Lower leg skin (tissue), 4 donors: ENCODE measurements at regions not wholly inside any gene's neighbourhood (a gene's known extent, or its start where the extent isn't known, plus 50 kb on each side); places are given as distances from the start of the nearest gene placed in this dataset.

Source experiments
- DNase-seq, 2 donors: peaks; one replicate each; pipeline ENCODE4 v3.0.0-alpha.2; 2019; ENCODE audit warnings: low spot score in 2 of 2
- H3K4me3 ChIP-seq: fragments of 200-600 bp; sonication (generic); 2 replicates; pipeline ENCODE4 v1.5.1; 2017; ENCODE audit warnings: mild to moderate bottlenecking, low read depth; ENCODE audit not compliant: poor library complexity, severe bottlenecking
- POLR2A ChIP-seq, 2 donors: fragments of 450-650 bp; IDR thresholded peaks; one replicate each; pipeline ENCODE4 v1.6.1; 2016 to 2017; ENCODE audit warnings: antibody characterized with exemption in 2 of 2, mild to moderate bottlenecking in 1 of 2, moderate library complexity in 1 of 2
- WGBS, 2 donors: methylation state at CpG; one replicate each; pipeline ENCODE4 v1.1.5; 2018; 5-methylcytosine and 5-hydroxymethylcytosine counted together
- intact Hi-C: fragments of 100-400 bp; cut with DNase I; formaldehyde crosslinking; loops from one replicate; pipeline ENCODE4 v1.15.0; 2023; ENCODE audit warnings: low total_unique reads
- TF ChIP-seq, protein P1 (sequence below), 3 donors: fragments of 450-650 bp; IDR thresholded peaks; one replicate each; pipeline ENCODE4 v1.5.1; 2016; ENCODE audit warnings: antibody characterized with exemption in 3 of 3, mild to moderate bottlenecking in 3 of 3, moderate library complexity in 2 of 3

GRCh38 chr22:22979121-22979724 is 91.1 kb upstream of the GNAZ start:
- TF ChIP-seq POLR2A (IDR thresholded peaks at IDR 0.05): no peak
- TF ChIP-seq, protein P1, sequence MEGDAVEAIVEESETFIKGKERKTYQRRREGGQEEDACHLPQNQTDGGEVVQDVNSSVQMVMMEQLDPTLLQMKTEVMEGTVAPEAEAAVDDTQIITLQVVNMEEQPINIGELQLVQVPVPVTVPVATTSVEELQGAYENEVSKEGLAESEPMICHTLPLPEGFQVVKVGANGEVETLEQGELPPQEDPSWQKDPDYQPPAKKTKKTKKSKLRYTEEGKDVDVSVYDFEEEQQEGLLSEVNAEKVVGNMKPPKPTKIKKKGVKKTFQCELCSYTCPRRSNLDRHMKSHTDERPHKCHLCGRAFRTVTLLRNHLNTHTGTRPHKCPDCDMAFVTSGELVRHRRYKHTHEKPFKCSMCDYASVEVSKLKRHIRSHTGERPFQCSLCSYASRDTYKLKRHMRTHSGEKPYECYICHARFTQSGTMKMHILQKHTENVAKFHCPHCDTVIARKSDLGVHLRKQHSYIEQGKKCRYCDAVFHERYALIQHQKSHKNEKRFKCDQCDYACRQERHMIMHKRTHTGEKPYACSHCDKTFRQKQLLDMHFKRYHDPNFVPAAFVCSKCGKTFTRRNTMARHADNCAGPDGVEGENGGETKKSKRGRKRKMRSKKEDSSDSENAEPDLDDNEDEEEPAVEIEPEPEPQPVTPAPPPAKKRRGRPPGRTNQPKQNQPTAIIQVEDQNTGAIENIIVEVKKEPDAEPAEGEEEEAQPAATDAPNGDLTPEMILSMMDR (IDR thresholded peaks at IDR 0.05): no peak
- no peak overlapping the region for H3K4me3 ChIP-seq
- no peak for DNase-seq
- intact Hi-C loops: no loop called here
- 53 to 60% methylated on average over 4 of the region's 4 CpGs for WGBS, 2 donors

DNA sequence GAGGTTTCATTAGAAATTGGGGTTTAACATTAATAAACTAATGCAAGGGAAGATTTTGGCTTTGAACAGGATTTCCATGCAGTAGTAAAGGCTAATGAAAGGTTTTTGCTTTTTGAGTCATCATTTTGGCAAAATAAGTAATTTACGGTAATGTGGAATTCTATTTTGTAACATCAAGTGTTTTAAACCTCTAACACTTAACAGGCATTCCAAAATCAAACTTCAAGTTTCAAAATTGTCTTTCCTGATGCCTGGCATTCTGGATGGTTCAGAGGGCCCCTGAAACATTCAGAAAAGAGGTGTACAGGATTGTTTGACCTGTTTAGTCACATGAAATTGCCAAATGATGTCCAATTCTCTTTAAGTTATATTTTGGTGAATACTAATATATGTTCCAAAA is 90.4 kb upstream of the GNAZ start:
- intact Hi-C loops: no loop called here
- WGBS, 2 donors: 89 to 95% methylated on average over 1 of the region's 1 CpG

GRCh38 chr22:22981670-22982571 is 88.4 kb upstream of the GNAZ start:
- TF ChIP-seq, protein P1 (IDR thresholded peaks at IDR 0.05): no peak
- no peak for TF ChIP-seq POLR2A (IDR thresholded peaks at IDR 0.05)
- intact Hi-C loops: no loop called here
- no peak overlapping the region for H3K4me3 ChIP-seq
- 80 to 84% methylated on average over 3 of the region's 3 CpGs for WGBS, 2 donors
- DNase-seq: no peak

More for the DNA sequence above, 90.4 kb upstream of the GNAZ start:
- no peak overlapping the region for H3K4me3 ChIP-seq
- no peak for TF ChIP-seq POLR2A (IDR thresholded peaks at IDR 0.05)
- TF ChIP-seq, protein P1 (IDR thresholded peaks at IDR 0.05): no peak
- DNase-seq: no peak

DNA sequence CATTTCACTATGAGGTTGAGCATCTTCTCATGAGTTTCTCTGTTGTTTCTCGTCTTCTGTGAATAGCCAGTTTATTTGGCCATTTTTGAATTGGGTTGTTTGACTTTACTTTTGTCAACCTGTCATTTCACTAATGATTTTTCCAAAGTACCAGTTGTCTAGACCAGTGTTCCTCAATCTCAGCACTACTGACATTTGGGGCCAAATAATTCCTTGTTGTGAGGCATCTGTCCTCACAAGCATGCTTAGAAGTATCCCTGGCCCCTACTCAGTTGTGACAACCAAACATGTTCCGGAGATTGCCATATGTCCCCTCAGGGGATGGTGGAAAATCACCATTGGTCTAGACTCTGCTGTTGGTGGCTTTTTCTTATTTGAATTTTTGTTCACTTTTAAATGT is 87.7 kb upstream of the GNAZ start:
- DNase-seq: no peak
- intact Hi-C loops: no loop called here
- 72 to 79% methylated on average over 2 of the region's 2 CpGs for WGBS, 2 donors
- no peak for TF ChIP-seq POLR2A (IDR thresholded peaks at IDR 0.05)
- H3K4me3 ChIP-seq: no peak overlapping the region

GRCh38 chr22:22983123-22983522 is 87.2 kb upstream of the GNAZ start:
- TF ChIP-seq, protein P1 (IDR thresholded peaks at IDR 0.05): no peak
- 73% methylated on average over 2 of the region's 2 CpGs for WGBS, 2 donors
- intact Hi-C loops: no loop called here
- DNase-seq: no peak
- H3K4me3 ChIP-seq: no peak overlapping the region

DNA sequence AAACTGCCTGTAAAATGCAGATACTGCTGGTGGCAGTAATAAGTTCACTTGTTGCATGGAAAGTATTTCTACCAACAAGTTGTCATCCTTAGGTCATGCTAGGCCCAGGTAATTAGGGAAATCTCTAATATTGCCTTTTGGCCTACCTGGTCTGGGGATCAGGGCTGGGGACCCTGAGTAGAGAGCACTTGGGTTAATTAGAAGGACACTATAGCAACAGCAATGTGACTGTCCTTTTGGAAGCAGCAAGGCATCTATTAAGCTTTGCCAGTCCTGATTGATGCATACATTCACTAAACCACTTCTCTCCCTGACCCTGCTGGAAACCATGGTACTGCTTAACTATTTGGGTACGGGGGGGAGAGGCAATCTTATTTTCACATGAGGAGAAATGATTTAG is 86.5 kb upstream of the GNAZ start:
- H3K4me3 ChIP-seq: no peak overlapping the region
- intact Hi-C loops: no loop called here
- no peak for DNase-seq
- WGBS, 2 donors: 52 to 76% methylated on average over 1 of the region's 1 CpG
- no peak for TF ChIP-seq POLR2A (IDR thresholded peaks at IDR 0.05)
- TF ChIP-seq, protein P1 (IDR thresholded peaks at IDR 0.05): no peak
